ENCODE measurements at regions not wholly inside any gene's neighbourhood (a gene's known extent, or its start where the extent isn't known, plus 50 kb on each side); places are given as distances from the start of the nearest gene placed in this dataset.

- H3K27me3 ChIP-seq, result no peaks in the 10 kb centered on the region
Observed at GRCh38 chr6:67541586-67541985, 1093.5 kb upstream of the ADGRB3 start.

GRCh38 chr6:67538032-67538431 is 1097.0 kb upstream of the ADGRB3 start:
- Histone ChIP-seq H3K4me3 (no peak overlapping the region), H3K9me3 (no peaks in the 10 kb centered on the region), H3K27me3 (no peaks in the 10 kb centered on the region), H3K36me3 (no peaks in the 10 kb centered on the region), H3K4me1 (no peaks in the 10 kb centered on the region), H3K27ac (no peak overlapping the region)
- WGBS, 2 donors (ENCODE audit: low coverage in 1 of 2), result 40 to 56% methylated on average over 1 of the region's 1 CpG
- in situ Hi-C loops (cut with MboI; ENCODE audit: low pct_ligation_motif_present in 1 of 4, low pct_unique_long_range_greater_than_20kb in 1 of 4, low sequenced_read_pairs in 3 of 4) (no loop called here), intact Hi-C loops (cut with DNase I; ENCODE audit: low total_unique reads) (no loop called here)
- DNase-seq, result no peak
- no peak for TF ChIP-seq EP300 (IDR thresholded peaks at IDR 0.05; ENCODE audit: low read depth)
- no peak for TF ChIP-seq POLR2A (IDR thresholded peaks at IDR 0.05)
- TF ChIP-seq CTCF (IDR thresholded peaks at IDR 0.05), result no peak
- TF ChIP-seq POLR2AphosphoS5 (IDR thresholded peaks at IDR 0.05), result no peak

More at GRCh38 chr6:67541586-67541985, 1093.5 kb upstream of the ADGRB3 start:
- Histone ChIP-seq H3K27ac (no peak overlapping the region), H3K9me3 (peaks cover 0 to 18% of the 10 kb centered on the region in 2 donors), H3K4me3 (no peak overlapping the region), H3K4me1 (no peaks in the 10 kb centered on the region), H3K36me3 (no peaks in the 10 kb centered on the region)
- in situ Hi-C loops (cut with MboI; ENCODE audit: low pct_ligation_motif_present in 1 of 4, low pct_unique_long_range_greater_than_20kb in 1 of 4, low sequenced_read_pairs in 3 of 4), result no loop called here
- intact Hi-C loops (cut with DNase I; ENCODE audit: low total_unique reads), result no loop called here
- TF ChIP-seq EP300 (IDR thresholded peaks at IDR 0.05; ENCODE audit: low read depth), result no peak
- no peak for TF ChIP-seq POLR2A (IDR thresholded peaks at IDR 0.05)
- no peak for TF ChIP-seq POLR2AphosphoS5 (IDR thresholded peaks at IDR 0.05)
- TF ChIP-seq CTCF (IDR thresholded peaks at IDR 0.05), result no peak
- DNase-seq, result no peak

- Histone ChIP-seq H3K27me3 (no peaks in the 10 kb centered on the region), H3K27ac (no peak overlapping the region), H3K9me3 (no peaks in the 10 kb centered on the region), H3K4me1 (no peaks in the 10 kb centered on the region), H3K36me3 (no peaks in the 10 kb centered on the region), H3K4me3 (no peak overlapping the region)
- DNase-seq, result no peak
- in situ Hi-C loops (cut with MboI; ENCODE audit: low pct_ligation_motif_present in 1 of 4, low pct_unique_long_range_greater_than_20kb in 1 of 4, low sequenced_read_pairs in 3 of 4), result no loop called here
- TF ChIP-seq EP300 (IDR thresholded peaks at IDR 0.05; ENCODE audit: low read depth), result no peak
- TF ChIP-seq POLR2A (IDR thresholded peaks at IDR 0.05), result no peak
- no peak for TF ChIP-seq POLR2AphosphoS5 (IDR thresholded peaks at IDR 0.05)
- no peak for TF ChIP-seq CTCF (IDR thresholded peaks at IDR 0.05)
- 68 to 85% methylated on average over 3 of the region's 3 CpGs for WGBS, 2 donors (ENCODE audit: low coverage in 1 of 2)
- intact Hi-C loops (cut with DNase I; ENCODE audit: low total_unique reads), result no loop called here
Observed at GRCh38 chr6:67535946-67536345, 1099.1 kb upstream of the ADGRB3 start.

DNA sequence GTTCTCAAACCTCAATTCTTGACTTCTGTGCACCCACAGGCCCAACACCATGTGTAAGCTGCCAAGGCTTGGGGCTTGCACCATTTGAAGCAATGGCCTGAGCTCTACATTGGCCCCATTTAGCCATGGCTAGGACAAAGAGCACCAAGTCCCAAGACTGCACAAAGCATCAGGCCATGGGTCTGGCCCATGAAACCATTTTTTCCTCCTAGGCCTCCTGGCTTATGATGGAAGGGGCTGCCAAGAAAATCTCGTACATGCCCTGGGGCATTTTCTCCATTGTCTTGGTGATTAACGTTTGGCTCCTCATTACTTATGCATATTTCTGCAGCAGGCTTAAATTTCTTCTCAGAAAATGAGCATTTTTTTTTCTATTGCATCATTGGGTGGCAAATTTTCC is 1128.7 kb upstream of the ADGRB3 start:
- H3K27ac ChIP-seq, result no peak overlapping the region
- 76 to 100% methylated on average over 1 to 2 of the region's 2 CpGs for WGBS, 2 donors (ENCODE audit: low coverage in 1 of 2)
- no peak overlapping the region for H3K4me3 ChIP-seq
- in situ Hi-C loops (cut with MboI; ENCODE audit: low pct_ligation_motif_present in 1 of 4, low pct_unique_long_range_greater_than_20kb in 1 of 4, low sequenced_read_pairs in 3 of 4), result no loop called here
- no peak for DNase-seq
- H3K9me3 ChIP-seq, result no peaks in the 10 kb centered on the region
- TF ChIP-seq POLR2A (IDR thresholded peaks at IDR 0.05), result no peak
- no peak for TF ChIP-seq EP300 (IDR thresholded peaks at IDR 0.05; ENCODE audit: low read depth)
- no peak for TF ChIP-seq POLR2AphosphoS5 (IDR thresholded peaks at IDR 0.05)
- no peak for TF ChIP-seq CTCF (IDR thresholded peaks at IDR 0.05)
- no peaks in the 10 kb centered on the region for H3K4me1 ChIP-seq
- intact Hi-C loops (cut with DNase I; ENCODE audit: low total_unique reads), result no loop called here
- no peaks in the 10 kb centered on the region for H3K27me3 ChIP-seq
- H3K36me3 ChIP-seq, result no peaks in the 10 kb centered on the region
